ENCODE measurements at regions not wholly inside any gene's neighbourhood (a gene's known extent, or its start where the extent isn't known, plus 50 kb on each side); places are given as distances from the start of the nearest gene placed in this dataset.

DNA sequence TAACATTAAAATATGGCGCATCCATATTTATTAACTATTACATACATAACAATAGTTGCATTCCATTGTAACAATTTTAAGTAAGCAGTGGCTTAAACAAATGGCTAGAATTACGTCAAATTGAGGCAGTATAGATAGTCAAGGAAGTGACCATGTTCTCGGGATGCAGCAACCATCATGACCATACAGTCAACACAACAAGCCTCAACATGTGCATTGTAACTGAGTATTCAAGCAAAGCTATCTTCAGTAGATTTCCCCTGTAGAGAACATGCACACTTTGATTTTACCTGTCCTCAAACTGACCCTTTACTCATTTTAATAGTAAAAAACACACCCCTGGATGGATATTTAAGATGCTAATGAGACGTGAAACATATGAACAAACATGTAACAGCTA lies 356.4 kb downstream of the HINT1 start:
- TF ChIP-seq, protein P1, sequence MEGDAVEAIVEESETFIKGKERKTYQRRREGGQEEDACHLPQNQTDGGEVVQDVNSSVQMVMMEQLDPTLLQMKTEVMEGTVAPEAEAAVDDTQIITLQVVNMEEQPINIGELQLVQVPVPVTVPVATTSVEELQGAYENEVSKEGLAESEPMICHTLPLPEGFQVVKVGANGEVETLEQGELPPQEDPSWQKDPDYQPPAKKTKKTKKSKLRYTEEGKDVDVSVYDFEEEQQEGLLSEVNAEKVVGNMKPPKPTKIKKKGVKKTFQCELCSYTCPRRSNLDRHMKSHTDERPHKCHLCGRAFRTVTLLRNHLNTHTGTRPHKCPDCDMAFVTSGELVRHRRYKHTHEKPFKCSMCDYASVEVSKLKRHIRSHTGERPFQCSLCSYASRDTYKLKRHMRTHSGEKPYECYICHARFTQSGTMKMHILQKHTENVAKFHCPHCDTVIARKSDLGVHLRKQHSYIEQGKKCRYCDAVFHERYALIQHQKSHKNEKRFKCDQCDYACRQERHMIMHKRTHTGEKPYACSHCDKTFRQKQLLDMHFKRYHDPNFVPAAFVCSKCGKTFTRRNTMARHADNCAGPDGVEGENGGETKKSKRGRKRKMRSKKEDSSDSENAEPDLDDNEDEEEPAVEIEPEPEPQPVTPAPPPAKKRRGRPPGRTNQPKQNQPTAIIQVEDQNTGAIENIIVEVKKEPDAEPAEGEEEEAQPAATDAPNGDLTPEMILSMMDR (IDR thresholded peaks at IDR 0.05): no peak
- no peak for TF ChIP-seq POLR2A (IDR thresholded peaks at IDR 0.05)

Measured in right lobe of liver (tissue), 4 donors.